K562 (cell line): ENCODE measurements at regions not wholly inside any gene's neighbourhood (a gene's known extent, or its start where the extent isn't known, plus 50 kb on each side); places are given as distances from the start of the nearest gene placed in this dataset.

ENCODE experiments used
- ATAC-seq: fragments of 200-7000 bp; cut with Tn5 transposase; 3 replicates; pipeline ENCODE4 v1.9.1; 2020; ENCODE audit warnings: moderate library complexity
- BruUV-seq: library from RNA; stranded (reverse); fragments of 400-500 nt; replicated peaks from 2 replicates; lab custom pipeline; 2021; lab: Mats Ljungman, UMichigan
- CTCF ChIA-PET: fragments of 300-600 bp; formaldehyde crosslinking; extraction: SDS; loops from one replicate; lab custom pipeline; 2021; ENCODE audit warnings: low intra/inter-chr PET ratio; lab: Yijun Ruan, JAX
- POLR2A ChIA-PET: fragments of 300-600, 350-650 bp; sonication (Branson Sonifier 250); formaldehyde crosslinking; extraction: SDS; loops from one replicate; lab custom pipeline; 2021; ENCODE audit warnings: antibody characterized with exemption, inconsistent platforms; lab: Yijun Ruan, JAX
- DNase-seq, 4 experiments: peaks; one replicate each; pipeline versions ENCODE4 v3.0.0 to v3.0.0-alpha.2; 2011 to 2018; ENCODE audit warnings: low spot score in 3 of 4, mixed read lengths in 3 of 4; ENCODE audit errors: extremely low read depth in 1 of 4
- FAIRE-seq: peaks from 2 replicates; lab custom pipeline; 2011; peaks lifted over from hg19 to GRCh38; lab: Jason Lieb, UNC
- H2AFZ ChIP-seq: 2 replicates; pipeline ENCODE4 v1.6.0; 2011; ENCODE audit warnings: low read depth, low read length, control low read depth, inconsistent platforms
- H3K27ac ChIP-seq: fragments of 200-600 bp; 3 replicates; pipeline ENCODE4 v1.8.0; 2011; ENCODE audit warnings: low read depth, mild to moderate bottlenecking, control low read depth, inconsistent platforms, low read length, moderate library complexity, mixed read lengths; ENCODE audit errors: extremely low read depth
- H3K27me3 ChIP-seq, 2 experiments: fragments of 300-600 bp in 1 of 2; 2 replicates in 1 of 2; 3 replicates in 1 of 2; pipeline versions ENCODE4 v1.6.0 to v1.8.0; 2011; ENCODE audit warnings: inconsistent platforms in 2 of 2, low read length in 2 of 2, mild to moderate bottlenecking in 1 of 2, mixed read lengths in 1 of 2, moderate library complexity in 1 of 2; ENCODE audit not compliant: control insufficient read depth in 2 of 2, insufficient read depth in 2 of 2
- H3K36me3 ChIP-seq: fragments of 300-600 bp; 3 replicates; pipeline ENCODE4 v1.8.0; 2011; ENCODE audit warnings: mild to moderate bottlenecking, low read length, inconsistent platforms; ENCODE audit not compliant: control insufficient read depth, insufficient read depth
- H3K4me1 ChIP-seq, 2 experiments: fragments of 200-600 bp in 1 of 2; replicated peaks in 1 of 2; 2 replicates in 1 of 2; 3 replicates in 1 of 2; pipeline versions ENCODE4 v1.5.1 to v1.8.0; 2011; ENCODE audit warnings: inconsistent platforms in 2 of 2, low read length in 2 of 2, mild to moderate bottlenecking in 1 of 2, mixed read lengths in 1 of 2, moderate library complexity in 1 of 2; ENCODE audit not compliant: control insufficient read depth in 2 of 2, insufficient read depth in 2 of 2
- H3K4me2 ChIP-seq: 2 replicates; pipeline ENCODE4 v1.6.1; 2011; ENCODE audit warnings: low read length, control low read depth, inconsistent platforms, mixed read lengths; ENCODE audit not compliant: insufficient read depth
- H3K4me3 ChIP-seq: fragments of 200-600 bp; sonication (generic), shearing (Covaris generic); 2 replicates; pipeline ENCODE4 v1.5.1; 2016; ENCODE audit warnings: control low read depth, inconsistent platforms
- H3K79me2 ChIP-seq: fragments of 200-600 bp; 3 replicates; pipeline ENCODE4 v1.8.0; 2011; ENCODE audit warnings: low read length, inconsistent platforms; ENCODE audit not compliant: control insufficient read depth, insufficient read depth
- H3K9ac ChIP-seq, 2 experiments: 2 replicates each; pipeline versions ENCODE4 v1.6.0 to v1.6.1; 2011; ENCODE audit warnings: low read depth in 2 of 2, low read length in 2 of 2, control low read depth in 1 of 2, inconsistent platforms in 1 of 2, mild to moderate bottlenecking in 1 of 2, mixed read lengths in 1 of 2; ENCODE audit not compliant: insufficient read depth in 1 of 2
- H3K9me1 ChIP-seq: one replicate; pipeline ENCODE4 v1.6.0; 2011; ENCODE audit warnings: inconsistent platforms, mild to moderate bottlenecking, low read length, moderate library complexity; ENCODE audit not compliant: control insufficient read depth, insufficient read depth
- H3K9me3 ChIP-seq: replicated peaks from 2 replicates; pipeline ENCODE4 v1.5.1; 2011; ENCODE audit warnings: low read depth, low read length, inconsistent platforms; ENCODE audit not compliant: control insufficient read depth, insufficient read depth
- H4K20me1 ChIP-seq: replicated peaks from 2 replicates; pipeline ENCODE4 v1.6.1; 2011; ENCODE audit warnings: low read length, inconsistent platforms, mixed read lengths; ENCODE audit not compliant: control insufficient read depth, insufficient read depth
- BHLHE40 ChIP-seq: IDR thresholded peaks from 2 replicates; pipeline ENCODE4 v1.6.1; 2011; ENCODE audit warnings: low read length, improper control_type of control experiment
- BRD4 ChIP-seq: fragments of 200-600 bp; sonication (generic); IDR thresholded peaks from 2 replicates; pipeline ENCODE4 v1.6.1; 2017; ENCODE audit warnings: inconsistent platforms
- CGGBP1 ChIP-seq: fragments of 250-450 bp; sonication (Bioruptor Pico); IDR thresholded peaks from 2 replicates; pipeline ENCODE4 v1.9.0; 2021; ENCODE audit warnings: mild to moderate bottlenecking
- ETV6 ChIP-seq, 3 experiments: fragments of 150-350 bp in 1 of 3; sonication (generic) in 1 of 3; formaldehyde crosslinking in 1 of 3; IDR thresholded peaks; 2 replicates each; pipeline versions ENCODE4 v1.6.1 to v1.8.0; 2014 to 2022; ENCODE audit warnings: borderline replicate concordance in 2 of 3, low read depth in 2 of 3, antibody characterized with exemption in 1 of 3, low read length in 1 of 3, mild to moderate bottlenecking in 1 of 3, missing genetic modification reagents in 1 of 3
- KLF6 ChIP-seq: fragments of 250-450 bp; sonication (Bioruptor Pico); IDR thresholded peaks from 2 replicates; pipeline ENCODE4 v1.4.0; 2020; ENCODE audit warnings: mild to moderate bottlenecking, moderate library complexity, borderline replicate concordance
- NFIC ChIP-seq: fragments of 450-650 bp; IDR thresholded peaks from 2 replicates; pipeline ENCODE4 v1.6.1; 2017; ENCODE audit warnings: mild to moderate bottlenecking, inconsistent platforms
- RBM14 ChIP-seq: fragments of 200-400 bp; formaldehyde crosslinking; IDR thresholded peaks from 2 replicates; pipeline ENCODE4 v1.6.1; 2018; ENCODE audit warnings: low read depth, mild to moderate bottlenecking, low read length, moderate library complexity, borderline replicate concordance; ENCODE audit not compliant: insufficient read depth
- RNF2 ChIP-seq: sonication (generic); IDR thresholded peaks from 2 replicates; pipeline ENCODE4 v1.6.1; 2016
- WGBS: fragments of 100-300 bp; shearing (Covaris generic); methylation state at CpG from one replicate; pipeline ENCODE4 v1.1.6; 2016; ENCODE audit warnings: low coverage, mixed read lengths; ENCODE audit not compliant: insufficient coverage; ENCODE audit errors: missing lambda C conversion rate; 5-methylcytosine and 5-hydroxymethylcytosine counted together
- in situ Hi-C: fragments of 300-500 bp; cut with MboI; formaldehyde crosslinking; loops from 4 replicates; pipeline ENCODE4 v1.15.0; 2018; ENCODE audit warnings: inconsistent platforms, mixed read lengths
- intact Hi-C: fragments of 100-400 bp; cut with micrococcal nuclease; formaldehyde crosslinking; loops from 2 replicates; pipeline ENCODE4 v1.14.2; 2022

- TF ChIP-seq KLF6 (no peak), RBM14 (no peak)
Observed at GRCh38 chr14:51529736-51530135, 122.0 kb upstream of the FRMD6 start (continued).

GRCh38 chr14:51533160-51533559 is 118.5 kb upstream of the FRMD6 start:
- BruUV-seq: no TSS peak
- no peaks in the 10 kb centered on the region for H3K4me1 ChIP-seq
- H3K9me3 ChIP-seq: no peaks in the 10 kb centered on the region
- intact Hi-C loops (no loop called here), in situ Hi-C loops (no loop called here)
- H2AFZ ChIP-seq: no peak overlapping the region
- no peak overlapping the region for H3K9ac ChIP-seq
- CTCF ChIA-PET: no interaction called here
- H3K36me3 ChIP-seq: no peaks in the 10 kb centered on the region
- no peaks in the 10 kb centered on the region for H3K79me2 ChIP-seq
- TF ChIP-seq NFIC (no peak), BRD4 (no peak), ETV6 (IDR thresholded peaks at IDR 0.05; ENCODE audit: borderline replicate concordance in 1 of 2, low read depth in 2 of 2, low read length in 1 of 2) (no peak), ETV6 (CRISPR knock-in tag; IDR thresholded peaks at IDR 0.05; ENCODE audit: borderline replicate concordance) (no peak), RNF2 (no peak), BHLHE40 (no peak), CGGBP1 (CRISPR knock-in tag) (no peak)
- no peak for ATAC-seq
- no peak overlapping the region for H3K27ac ChIP-seq
- no peaks in the 10 kb centered on the region for H3K9me1 ChIP-seq
- H3K4me2 ChIP-seq: no peak overlapping the region
- no peaks in the 10 kb centered on the region for H4K20me1 ChIP-seq
- H3K27me3 ChIP-seq: no peaks in the 10 kb centered on the region
- POLR2A ChIA-PET: interaction anchor here (0.7 kb wide), 1 partner anchor 30 kb away, joined by 3 read pairs; no protein-coding TSS in a partner anchor
- no peak for DNase-seq
- 0% methylated on average over 2 of the region's 2 CpGs for WGBS
- FAIRE-seq: no peak
- no peak overlapping the region for H3K4me3 ChIP-seq
